NCI-H2196 (cell line): ENCODE measurements at regions not wholly inside any gene's neighbourhood (a gene's known extent, or its start where the extent isn't known, plus 50 kb on each side); places are given as distances from the start of the nearest gene placed in this dataset.
A peak's percentile ranks its signal among the peaks of the same experiment; 100 is the strongest.
"Not testable (repeated sequence)": the region's sequence is repeated elsewhere in the genome, so short reads cannot be mapped to it uniquely, and the experiment has no call there.

Source experiments
- DNase-seq: peaks from one replicate; lab custom pipeline; 2025; ENCODE audit not compliant: unreplicated experiment; lab: John Stamatoyannopoulos, UW

DNA sequence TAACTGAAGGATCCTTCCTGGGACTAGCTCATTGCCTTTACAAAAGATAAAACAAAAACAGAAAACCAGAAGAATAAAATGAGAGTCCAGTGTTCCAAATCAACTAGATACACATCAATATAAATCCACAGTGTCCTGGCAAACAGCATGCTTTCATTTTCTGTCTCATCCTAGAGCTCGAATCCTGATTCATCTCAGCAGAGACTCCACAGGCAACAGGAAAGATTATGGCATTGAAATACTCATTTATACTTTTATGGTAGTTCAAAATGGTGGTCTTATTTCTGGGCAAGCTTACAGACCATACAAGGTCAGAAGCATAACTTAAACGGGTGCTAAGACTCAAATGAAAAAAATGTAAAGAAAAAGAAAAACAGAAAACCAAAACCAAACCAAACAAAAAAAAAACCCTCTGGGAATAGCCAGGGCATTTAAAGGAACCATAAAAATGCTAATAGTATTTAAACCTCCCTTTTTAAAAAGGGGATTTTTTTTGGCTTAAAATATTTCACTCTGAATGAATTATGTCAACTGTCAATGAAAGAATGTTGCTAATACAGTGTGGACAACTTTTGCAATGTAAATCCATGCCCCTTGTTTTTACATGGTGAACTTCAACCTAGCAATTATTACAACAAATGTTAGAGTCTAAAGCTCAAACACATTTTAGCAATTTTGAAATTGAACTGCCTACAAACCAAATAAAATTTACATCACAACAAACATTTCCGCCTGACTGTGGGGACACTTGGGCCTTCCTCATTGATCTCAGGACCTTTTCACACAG, 57.9 kb downstream of the GPR101 start:
- DNase-seq = no peak

DNA sequence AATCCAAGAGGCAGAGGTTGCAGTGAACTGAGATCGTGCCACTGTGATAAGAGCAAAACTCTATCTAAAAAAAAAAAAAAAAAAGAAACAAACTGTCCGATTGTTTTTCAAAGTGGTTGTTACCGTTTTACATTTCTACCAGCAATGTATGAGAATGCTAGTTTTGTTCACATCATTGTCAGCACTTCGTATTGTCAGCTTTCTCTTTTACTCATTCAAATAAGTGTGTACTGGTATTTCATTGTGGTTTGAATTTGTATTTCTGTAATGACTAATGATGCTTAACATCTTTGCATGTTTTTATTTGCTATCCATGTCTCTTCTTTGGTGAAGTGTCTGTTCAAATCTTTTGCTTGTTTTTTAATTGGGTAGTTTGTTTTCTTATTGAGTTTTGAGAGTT, 65.8 kb downstream of the GPR101 start:
- no peak for DNase-seq

DNA sequence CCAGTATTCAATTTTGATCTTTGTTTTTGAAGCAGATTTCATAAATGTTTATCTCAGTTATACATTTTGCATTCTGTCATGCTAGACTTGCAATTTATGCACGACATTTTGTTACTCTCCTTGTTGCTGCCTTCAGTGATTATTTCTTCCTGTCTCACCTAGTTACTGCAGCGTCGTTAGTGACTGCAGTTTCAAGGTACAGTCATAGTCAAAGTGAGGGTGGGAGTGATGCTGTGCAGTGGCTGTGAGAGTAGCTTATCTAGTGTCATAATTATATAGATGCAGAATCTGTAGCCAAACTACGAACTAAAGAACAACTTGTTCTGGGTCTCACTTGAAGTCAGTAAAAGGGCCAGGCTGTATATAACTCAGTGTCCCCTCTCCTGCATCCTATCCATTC, 69.8 kb downstream of the GPR101 start:
- DNase-seq = no peak

DNA sequence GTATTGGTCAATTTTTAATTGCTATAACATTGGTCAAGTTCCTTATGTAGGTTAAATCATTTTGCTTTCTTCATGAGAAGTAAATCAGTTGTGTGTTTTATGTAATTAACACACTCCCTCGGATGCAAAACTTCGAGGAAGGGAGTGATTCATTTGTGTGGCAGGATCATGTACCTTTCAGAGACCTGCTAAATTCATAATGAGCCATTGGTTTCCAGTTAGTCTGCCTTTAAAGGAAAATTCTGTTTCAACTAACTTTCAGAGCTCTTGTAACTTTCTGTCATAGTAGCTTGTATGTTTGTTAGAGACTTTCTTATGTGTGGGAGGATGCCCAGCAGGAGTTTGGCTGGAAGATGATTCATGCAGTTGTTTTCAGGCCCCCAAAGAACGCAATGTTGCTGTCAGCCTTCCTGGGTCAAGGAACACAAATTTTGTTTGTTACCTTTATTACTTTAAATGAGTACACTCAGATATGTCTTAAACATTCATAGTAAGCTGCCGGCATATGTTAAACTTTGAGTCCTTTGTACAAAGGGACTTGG, 72.1 kb downstream of the GPR101 start:
- no peak for DNase-seq

DNA sequence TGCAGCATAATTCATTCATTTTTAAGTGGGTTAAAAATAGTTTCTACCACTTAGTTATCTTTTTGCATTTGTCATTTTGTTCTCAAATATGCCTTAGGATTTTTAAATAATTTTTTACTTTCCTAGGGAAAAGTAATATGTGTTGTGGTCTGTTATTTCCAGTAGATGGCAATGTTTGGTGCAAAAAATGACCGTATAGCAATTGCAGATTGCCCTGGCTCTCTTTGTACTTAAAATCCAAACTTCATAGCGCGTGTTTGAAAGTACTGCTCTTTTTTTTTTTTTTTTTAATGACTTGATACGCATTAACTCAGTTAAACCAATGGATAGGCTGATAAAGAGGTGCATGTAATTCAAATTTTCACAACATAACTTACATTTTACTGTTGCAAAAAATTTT, 74.4 kb upstream of the RBMX start:
- DNase-seq = peak; percentile 2

DNA sequence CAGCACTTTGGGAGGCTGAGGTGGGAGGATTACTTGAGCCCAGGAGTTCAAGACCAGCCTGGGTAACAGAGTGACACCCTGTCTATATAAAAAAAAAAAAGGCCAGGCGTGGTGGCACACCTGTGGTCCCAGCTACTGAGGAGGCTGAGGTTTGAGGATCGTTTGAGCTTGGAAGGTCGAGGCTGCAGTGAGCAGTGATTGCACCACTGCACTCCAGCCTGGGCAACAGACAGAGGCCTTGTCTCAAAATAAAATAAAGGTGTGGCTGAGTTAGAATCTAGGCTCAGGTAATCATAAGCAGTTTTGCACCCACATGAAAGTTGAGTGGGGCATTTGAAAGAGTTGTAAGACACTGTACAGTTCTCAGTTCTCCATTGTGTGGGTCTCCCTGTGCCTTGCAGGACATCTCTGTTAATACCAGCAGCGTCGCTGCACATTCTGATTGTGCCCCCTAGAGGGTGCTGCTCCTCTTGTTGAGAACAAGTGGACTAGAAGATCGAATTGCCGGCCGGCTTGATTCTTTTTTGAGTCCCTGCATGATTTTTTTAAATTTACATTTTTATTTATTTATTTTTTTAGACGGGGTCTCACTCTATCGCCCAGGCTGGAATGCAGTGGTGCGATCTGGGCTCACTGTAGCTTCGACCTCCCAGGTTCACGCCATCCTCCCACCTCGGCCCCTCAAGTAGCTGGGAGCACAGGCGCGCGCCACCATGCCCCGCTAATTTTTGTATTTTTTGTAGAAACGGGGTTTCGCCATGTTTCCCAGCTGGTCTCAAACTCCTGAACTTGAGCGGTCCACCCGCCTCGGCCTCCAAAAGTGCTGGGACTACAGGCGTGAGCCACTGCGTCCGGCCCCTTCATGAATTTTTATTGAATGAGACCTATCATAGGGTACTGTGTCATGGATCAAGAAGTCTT, 73.6 kb upstream of the RBMX start:
- DNase-seq = peak; percentile 46

DNA sequence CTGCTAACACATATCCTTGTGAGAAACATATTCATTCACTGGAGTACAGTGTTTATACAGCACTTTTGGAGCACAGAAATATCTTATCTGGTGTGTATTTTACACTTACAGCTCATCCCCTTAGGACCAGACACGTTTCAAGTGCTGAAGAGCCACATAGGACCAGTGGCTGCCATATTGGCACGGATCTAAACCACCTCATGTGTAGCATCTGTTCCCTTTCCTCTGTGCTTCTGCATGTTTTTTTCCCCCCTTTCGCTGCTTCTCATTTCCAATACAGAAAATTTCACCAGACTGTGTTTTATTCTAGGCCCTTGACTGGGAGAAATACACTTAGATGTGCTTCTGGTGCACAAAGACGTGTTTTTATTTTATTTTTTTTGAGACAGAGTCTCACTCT, 69.7 kb upstream of the RBMX start:
- no peak for DNase-seq

DNA sequence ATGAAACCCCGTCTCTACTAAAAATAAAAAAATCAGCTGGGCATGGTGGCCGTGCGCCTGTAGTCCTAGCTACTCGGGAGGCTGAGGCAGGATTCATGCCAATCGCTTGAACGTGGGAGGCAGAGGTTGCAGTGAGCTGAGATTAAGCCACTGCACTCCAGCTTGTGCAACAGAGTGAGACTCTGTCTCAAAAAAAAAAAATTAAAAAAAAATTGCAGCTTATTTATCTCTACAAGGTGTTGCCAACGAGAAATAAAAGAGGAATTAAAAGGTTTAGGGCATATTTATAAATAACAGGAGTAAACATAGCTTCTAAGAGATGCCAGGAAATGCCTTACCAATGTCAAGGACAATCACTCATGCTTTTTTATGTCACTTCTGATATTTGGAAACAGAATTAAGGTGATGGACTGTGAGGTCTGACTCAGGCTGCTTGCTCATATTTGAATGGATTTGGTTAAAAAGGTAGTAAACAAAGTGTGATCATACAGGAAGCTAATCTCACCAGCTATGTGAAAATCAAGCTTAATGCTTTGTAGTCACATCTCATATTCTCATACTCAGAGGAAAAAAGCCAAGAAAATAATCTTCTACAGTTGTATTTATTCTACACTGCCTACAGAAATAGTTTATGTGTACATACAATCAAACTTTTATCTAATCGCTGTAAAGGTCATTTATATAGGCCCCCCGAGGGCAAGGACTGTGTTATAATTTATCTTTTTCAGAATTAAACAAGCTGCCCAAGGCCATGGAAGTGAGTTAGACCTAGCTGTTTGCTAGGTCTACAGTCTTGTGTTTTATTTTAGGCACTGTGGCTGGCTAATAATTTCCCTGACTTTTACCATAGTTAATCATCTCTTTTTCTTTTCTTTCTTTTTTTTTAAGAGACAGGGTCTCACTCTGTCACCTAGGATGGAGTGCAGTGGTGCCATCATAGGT, 61.1 kb upstream of the RBMX start:
- no peak for DNase-seq

DNA sequence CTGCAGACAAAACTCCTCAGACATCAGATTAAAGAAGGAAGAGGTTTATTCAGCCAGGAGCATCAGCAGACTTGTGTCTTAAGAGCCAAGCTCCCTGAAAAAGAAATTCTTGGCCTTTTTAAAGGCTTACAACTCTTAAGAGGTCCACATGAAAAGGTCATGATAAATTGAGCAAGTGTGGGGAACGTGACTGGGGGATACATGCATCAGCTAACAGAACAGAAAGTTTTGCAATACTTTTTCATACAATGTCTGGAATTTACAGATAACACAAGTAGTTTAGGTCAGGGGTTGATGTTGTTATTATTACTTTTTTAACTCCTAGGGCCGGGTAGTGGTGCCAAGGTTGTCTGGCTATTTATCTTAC, 55.6 kb upstream of the RBMX start:
- no peak for DNase-seq

DNA sequence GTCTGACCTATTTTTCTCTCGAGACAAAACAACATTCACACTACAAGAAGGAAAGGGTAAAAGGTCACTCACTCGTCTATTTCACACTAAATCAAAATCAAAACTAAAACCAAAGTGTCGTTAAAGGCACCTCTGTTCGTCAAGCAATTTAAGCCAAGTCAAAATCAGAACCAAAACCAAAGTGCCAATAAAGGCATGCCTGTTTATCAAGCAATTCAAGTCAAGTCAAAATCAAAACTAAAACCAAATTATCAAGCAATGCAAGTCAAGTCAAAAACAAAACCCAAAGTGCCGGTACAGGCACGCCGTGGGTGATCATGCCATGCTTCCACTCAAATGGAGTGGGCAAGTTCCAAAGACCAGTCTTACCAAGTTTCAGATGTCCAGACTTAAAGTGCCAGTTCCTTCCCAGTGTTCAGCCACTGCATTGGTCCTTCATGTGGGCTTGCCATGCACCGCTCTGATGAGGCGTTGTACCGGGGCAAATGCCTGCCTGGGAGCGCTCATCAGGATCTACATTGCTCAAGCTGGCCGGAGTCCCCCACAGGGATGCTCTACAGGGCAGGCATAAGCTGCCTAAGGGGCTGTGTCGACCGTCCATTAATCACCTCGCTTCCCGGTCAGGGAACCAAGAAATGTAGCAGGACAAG, 55.1 kb upstream of the RBMX start:
- DNase-seq = not testable (repeated sequence)

DNA sequence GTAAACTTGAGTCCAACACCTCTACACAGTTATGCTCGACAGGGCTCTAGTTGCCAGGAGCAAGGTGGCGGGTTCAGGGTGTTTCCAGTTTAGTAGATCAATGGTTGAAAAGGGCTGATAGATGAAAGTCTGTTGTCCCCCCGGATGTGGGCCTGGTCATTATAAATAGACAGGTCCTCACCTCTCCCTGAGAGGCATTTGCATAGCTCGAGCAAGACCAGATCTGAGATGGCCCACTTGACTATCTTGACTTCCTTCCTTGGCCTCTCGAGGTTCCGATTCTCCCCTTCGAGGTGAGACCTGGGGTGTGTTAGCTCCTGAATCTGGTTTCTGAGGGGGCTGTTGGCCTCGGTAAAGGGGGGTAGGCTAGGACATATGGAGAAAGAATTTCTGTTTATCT, 54.1 kb upstream of the RBMX start:
- not testable (repeated sequence) for DNase-seq

DNA sequence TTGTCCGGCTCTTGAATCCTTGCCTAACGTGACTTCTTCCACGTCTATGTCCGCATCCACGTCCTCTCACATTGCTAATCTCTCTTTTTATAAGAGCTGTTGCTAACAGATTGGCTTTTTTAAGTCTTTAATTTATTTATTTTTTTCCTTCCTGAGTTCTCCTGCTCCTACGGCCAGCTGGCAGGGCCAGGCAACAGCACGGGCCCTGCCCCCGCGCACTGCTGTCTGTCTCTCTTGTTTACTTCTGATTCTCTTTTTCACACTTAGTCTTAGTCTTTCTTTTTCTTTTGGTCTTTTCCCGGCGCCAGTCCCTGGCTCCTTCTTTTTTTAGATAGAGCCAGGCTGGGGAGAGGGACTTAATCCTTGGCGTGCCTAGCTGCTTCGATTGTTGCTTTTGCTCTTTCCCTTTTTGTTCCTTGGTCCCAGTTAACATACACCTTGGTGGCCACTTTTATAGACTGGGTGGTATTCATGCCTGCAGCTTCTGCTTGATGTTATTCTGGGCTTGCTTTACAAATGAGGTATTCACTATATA, 53.2 kb upstream of the RBMX start:
- no peak for DNase-seq

DNA sequence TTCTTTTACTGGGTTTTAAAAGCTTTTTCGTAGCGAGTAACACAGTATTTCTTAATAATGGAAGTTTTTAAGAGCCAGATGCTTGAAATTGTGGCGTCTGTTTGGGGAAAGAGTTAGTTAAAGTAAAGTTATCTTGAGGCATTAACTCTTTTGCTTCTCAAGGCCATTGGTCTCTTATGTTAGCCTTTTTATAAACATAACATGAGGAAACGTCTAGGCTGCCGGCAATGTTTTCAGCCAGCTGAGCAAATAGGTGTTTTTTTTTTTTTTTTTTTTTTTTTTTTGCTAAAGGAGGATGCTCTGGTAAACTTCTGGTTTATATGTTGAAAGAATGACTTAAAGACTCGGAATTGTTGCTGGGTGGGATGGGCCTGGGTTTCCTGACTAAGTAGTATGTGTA, 51.1 kb upstream of the RBMX start:
- DNase-seq = no peak
